Right cardiac atrium (tissue), 5 donors: ENCODE measurements at regions not wholly inside any gene's neighbourhood (a gene's known extent, or its start where the extent isn't known, plus 50 kb on each side); places are given as distances from the start of the nearest gene placed in this dataset.

Experiments
- ATAC-seq, 2 donors: fragments of 200-7000 bp; cut with Tn5 transposase; one replicate each; pipeline versions ENCODE4 v1.8.0 to v1.9.1; 2020; ENCODE audit warnings: moderate library complexity in 2 of 2, mild to moderate bottlenecking in 1 of 2
- DNase-seq, 3 donors: peaks; one replicate each; pipeline ENCODE4 v3.0.0-alpha.2; 2020
- H3K27ac ChIP-seq: one replicate; pipeline ENCODE4 v1.5.1; 2013; ENCODE audit warnings: mild to moderate bottlenecking, low read length, control low read depth, moderate library complexity
- H3K27me3 ChIP-seq: one replicate; pipeline ENCODE4 v1.6.1; 2013; ENCODE audit not compliant: control insufficient read depth, insufficient read depth
- H3K4me1 ChIP-seq: one replicate; pipeline ENCODE4 v1.6.1; 2013; ENCODE audit warnings: low read length; ENCODE audit not compliant: control insufficient read depth, insufficient read depth
- H3K4me3 ChIP-seq: one replicate; pipeline ENCODE4 v1.5.1; 2013; ENCODE audit warnings: low read length, control low read depth
- H3K9me3 ChIP-seq: one replicate; pipeline ENCODE4 v1.6.1; 2013; ENCODE audit warnings: low read length; ENCODE audit not compliant: control insufficient read depth
- WGBS: extraction: QIAGEN DNeasy Blood & Tissue Kit; methylation state at CpG from one replicate; pipeline ENCODE4 v1.1.7; 2013; 5-methylcytosine and 5-hydroxymethylcytosine counted together
- intact Hi-C, 4 donors: fragments of 100-400 bp; cut with DNase I; formaldehyde crosslinking; loops; one replicate each; pipeline versions ENCODE4 v1.11.0 to v1.14.0; 2022 to 2023
- donor health status: healthy with polysubstance abuse.
- donor health status: DM: no; HTN: yes; CAD: no.
- donor health status: DM: no; HTN: no; CAD: no.
- donor health status: DM: no; HTN: yes; CAD: no; lungs with severe emphysema.
- donor health status: DM: yes; HTN: yes; CAD: no.

DNA sequence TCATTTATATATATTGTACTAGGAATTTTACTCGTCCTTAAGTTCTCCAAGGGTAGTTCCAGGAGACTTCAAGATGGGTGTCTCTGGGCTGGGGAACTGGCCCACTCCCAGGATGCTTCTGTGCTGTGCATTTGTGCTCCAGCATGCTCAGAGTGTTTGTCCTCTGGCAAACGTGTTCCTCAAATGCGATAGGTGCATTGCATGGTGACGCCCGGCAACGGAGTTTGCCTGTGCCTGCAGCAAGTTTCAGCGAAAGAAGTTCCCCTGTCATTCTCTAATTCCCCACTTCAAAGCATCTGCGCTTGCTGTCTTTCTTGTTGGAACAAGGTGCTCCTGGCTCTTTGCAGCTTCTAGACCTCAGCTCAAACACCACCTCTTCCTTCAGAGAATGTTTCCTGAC lies 465.1 kb downstream of the GALR1 start:
- Histone ChIP-seq H3K4me3 (no peak overlapping the region), H3K9me3 (no peaks in the 10 kb centered on the region), H3K27ac (no peak overlapping the region), H3K4me1 (no peaks in the 10 kb centered on the region), H3K27me3 (no peaks in the 10 kb centered on the region)
- no peak for ATAC-seq
- WGBS, result 77% methylated on average over 8 of the region's 8 CpGs
- DNase-seq, result no peak
- intact Hi-C loops, result no loop called here

DNA sequence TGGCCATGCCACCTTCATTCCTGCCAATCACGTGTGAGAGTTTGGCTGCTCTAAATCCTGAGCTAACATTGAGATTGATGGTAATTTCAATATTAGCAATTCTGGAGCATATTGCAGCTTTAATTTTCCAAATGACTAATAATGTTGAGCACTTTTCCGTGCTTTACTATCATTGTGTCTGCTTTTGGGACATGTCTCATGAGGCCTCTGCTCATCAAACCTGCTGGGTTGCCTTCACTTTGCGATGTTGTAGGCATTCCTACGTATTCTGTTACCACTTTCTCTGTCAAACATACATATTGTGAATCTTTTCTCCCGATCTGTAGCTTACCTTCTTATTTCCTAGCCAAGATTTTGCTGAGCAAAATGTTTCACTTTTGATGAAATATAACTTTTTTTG lies 466.6 kb downstream of the GALR1 start:
- intact Hi-C loops, result no loop called here
- no peak for ATAC-seq
- Histone ChIP-seq H3K27me3 (no peaks in the 10 kb centered on the region), H3K4me3 (no peak overlapping the region), H3K27ac (no peak overlapping the region), H3K4me1 (no peaks in the 10 kb centered on the region), H3K9me3 (no peaks in the 10 kb centered on the region)
- no peak for DNase-seq
- 55% methylated on average over 5 of the region's 5 CpGs for WGBS

DNA sequence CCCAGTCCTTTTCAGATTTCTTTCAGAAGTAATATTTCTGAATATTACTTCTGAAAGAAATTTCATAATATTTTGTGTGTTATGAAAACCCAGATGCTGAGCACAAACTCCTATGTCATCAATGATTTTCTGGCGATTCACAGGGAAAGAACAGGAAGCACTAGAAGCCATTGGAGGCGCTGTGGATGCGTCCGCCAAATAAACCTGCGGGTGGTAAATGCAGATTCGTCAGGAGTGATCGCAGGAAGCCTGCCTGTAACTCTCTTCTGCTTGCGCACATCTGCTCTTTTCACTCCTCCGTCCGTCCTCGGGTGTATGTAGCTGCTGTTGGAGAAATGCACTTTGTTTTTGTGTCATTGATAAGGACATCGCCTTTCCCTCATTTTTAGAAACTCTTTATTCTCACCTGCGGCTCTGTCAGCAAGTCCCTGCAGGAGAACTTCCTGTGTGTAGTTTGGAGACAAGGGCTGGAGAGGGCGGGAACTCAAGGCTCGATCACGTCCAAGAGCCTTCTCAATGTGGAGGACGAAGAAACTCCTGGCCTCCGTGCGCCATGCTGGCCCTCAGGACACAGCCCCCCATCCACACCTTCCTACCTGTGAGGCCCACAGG lies 483.8 kb downstream of the GALR1 start:
- WGBS, result 85% methylated on average over 19 of the region's 19 CpGs
- intact Hi-C loops, result no loop called here
- H3K27me3 ChIP-seq, result no peaks in the 10 kb centered on the region
- H3K9me3 ChIP-seq, result no peaks in the 10 kb centered on the region
- H3K27ac ChIP-seq, result no peak overlapping the region
- H3K4me1 ChIP-seq, result no peaks in the 10 kb centered on the region
- ATAC-seq, result no peak
- no peak overlapping the region for H3K4me3 ChIP-seq
- no peak for DNase-seq

DNA sequence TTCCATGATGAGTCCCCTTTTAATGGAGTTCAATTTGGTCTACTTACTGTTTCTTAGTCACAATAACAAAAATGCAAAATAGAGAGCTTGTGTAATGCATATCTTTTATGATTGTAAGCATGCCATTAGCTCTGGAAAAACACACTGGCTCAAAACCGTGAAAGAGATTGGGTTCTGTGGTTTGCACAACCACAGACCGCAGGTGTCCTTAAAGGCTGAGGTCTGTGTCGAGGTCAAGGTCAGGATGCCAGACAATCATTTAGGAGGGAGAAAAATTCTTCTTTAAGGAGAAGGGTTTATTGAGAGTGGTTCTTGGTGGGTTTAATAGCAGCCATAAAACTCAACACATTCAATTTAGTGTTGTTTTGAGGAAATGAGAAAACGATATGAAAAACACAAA lies 487.2 kb downstream of the GALR1 start:
- intact Hi-C loops, result no loop called here
- DNase-seq (no peak), ATAC-seq (no peak)
- H3K27ac ChIP-seq, result no peak overlapping the region
- no peaks in the 10 kb centered on the region for H3K4me1 ChIP-seq
- WGBS, result 72% methylated on average over 4 of the region's 4 CpGs
- H3K9me3 ChIP-seq, result no peaks in the 10 kb centered on the region
- H3K4me3 ChIP-seq, result no peak overlapping the region
- H3K27me3 ChIP-seq, result no peaks in the 10 kb centered on the region

DNA sequence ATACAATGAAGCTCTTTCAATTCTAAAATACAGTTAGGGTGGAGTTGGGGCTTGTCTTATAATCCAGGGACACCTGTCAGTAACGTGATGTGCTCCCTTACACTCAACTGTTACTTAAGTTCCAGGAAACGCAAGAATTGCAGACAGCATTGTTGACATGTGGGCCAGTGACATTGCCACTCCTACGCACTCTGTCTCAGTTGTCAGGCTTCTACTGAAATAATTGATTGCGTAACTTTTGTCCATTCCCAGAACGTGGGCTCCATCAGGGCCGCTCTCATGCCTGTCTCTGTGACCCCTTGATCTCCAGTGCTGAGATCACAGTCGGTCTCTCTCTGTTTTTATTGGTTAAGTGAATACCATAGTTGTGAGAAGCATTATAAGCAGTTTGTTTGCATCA lies 487.8 kb downstream of the GALR1 start:
- no peak overlapping the region for H3K27ac ChIP-seq
- no peak overlapping the region for H3K4me3 ChIP-seq
- no peaks in the 10 kb centered on the region for H3K4me1 ChIP-seq
- intact Hi-C loops, result no loop called here
- H3K27me3 ChIP-seq, result no peaks in the 10 kb centered on the region
- ATAC-seq (no peak), DNase-seq (no peak)
- 61% methylated on average over 7 of the region's 7 CpGs for WGBS
- no peaks in the 10 kb centered on the region for H3K9me3 ChIP-seq

DNA sequence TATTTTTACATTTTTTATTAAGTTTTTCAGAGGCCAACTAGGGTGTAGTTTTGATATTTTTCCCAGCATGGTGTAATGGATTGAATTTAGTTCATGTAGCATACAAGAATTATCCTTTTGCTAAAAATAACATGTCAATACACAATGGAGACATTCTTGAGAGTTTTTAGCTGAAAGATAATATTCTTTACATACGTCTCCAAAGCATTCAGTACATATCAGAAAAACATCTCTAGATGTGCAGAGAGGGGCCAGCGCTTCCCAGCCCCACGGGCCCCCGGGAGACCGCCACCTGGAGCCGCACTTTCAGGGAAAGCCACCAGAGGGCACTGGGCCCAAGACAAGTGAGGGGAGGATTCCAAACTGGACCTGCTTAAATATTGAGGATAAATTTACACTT lies 499.4 kb downstream of the GALR1 start:
- 18% methylated on average over 6 of the region's 6 CpGs for WGBS
- ATAC-seq (no peak), DNase-seq (peak in 1 of 3 donors; percentile 50)
- H3K27ac ChIP-seq, result no peak overlapping the region
- no peaks in the 10 kb centered on the region for H3K27me3 ChIP-seq
- no peaks in the 10 kb centered on the region for H3K4me1 ChIP-seq
- intact Hi-C loops, result no loop called here
- no peak overlapping the region for H3K4me3 ChIP-seq
- H3K9me3 ChIP-seq, result no peaks in the 10 kb centered on the region

DNA sequence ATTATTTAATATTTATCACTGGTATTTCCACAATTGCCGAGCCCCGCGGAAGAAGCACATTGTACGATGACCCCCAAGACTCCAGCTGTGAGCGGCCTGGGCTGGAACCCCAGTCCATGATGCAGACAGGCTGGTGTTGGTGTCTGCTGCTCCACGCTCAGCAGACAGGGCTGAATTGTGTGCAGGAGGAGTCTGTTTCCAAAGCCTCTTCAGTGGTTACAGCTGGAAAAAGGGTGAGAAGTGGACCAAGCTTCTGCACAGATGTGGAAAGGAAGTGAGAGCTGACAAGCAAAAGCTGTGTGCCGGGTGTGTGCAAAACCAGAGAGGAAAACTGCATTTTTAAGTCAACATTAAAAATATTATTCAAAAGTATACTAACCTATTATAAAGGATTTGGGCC lies 500.4 kb downstream of the GALR1 start:
- ATAC-seq (no peak), DNase-seq (no peak)
- Histone ChIP-seq H3K4me3 (no peak overlapping the region), H3K27me3 (no peaks in the 10 kb centered on the region), H3K9me3 (no peaks in the 10 kb centered on the region), H3K27ac (no peak overlapping the region), H3K4me1 (no peaks in the 10 kb centered on the region)
- WGBS, result 73% methylated on average over 7 of the region's 7 CpGs
- intact Hi-C loops, result no loop called here

DNA sequence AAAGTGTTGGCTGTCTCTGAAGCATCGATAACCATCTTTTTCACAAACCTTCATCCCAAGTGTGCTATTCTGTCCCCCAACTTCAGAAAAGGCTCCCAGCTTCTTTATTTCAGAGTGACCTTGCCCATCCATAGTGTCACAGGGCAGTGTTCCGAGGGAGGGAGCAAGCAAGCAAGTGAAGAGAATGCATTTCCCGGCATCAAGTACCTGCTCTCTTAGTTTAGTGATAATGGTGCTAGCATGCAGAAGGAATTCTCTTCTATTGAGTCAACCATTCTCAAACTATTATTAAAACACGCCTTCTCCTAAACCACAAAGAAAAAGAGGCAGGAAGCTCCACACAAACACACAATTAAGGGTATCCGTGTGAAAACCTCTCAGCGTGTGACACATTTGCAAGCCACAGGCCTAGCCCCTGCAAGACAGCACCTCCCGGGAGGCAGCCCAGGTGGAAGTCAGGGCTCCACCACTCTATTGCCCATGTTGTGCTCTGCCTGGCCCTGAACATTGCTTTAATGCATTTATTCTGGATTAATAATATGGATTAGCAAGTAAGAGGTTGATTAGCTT lies 504.9 kb downstream of the GALR1 start:
- no peak for DNase-seq
- Histone ChIP-seq H3K27me3 (no peaks in the 10 kb centered on the region), H3K9me3 (no peaks in the 10 kb centered on the region), H3K4me1 (no peaks in the 10 kb centered on the region), H3K27ac (no peak overlapping the region), H3K4me3 (no peak overlapping the region)
- 40% methylated on average over 7 of the region's 7 CpGs for WGBS
- ATAC-seq, result no peak
- intact Hi-C loops, result no loop called here

DNA sequence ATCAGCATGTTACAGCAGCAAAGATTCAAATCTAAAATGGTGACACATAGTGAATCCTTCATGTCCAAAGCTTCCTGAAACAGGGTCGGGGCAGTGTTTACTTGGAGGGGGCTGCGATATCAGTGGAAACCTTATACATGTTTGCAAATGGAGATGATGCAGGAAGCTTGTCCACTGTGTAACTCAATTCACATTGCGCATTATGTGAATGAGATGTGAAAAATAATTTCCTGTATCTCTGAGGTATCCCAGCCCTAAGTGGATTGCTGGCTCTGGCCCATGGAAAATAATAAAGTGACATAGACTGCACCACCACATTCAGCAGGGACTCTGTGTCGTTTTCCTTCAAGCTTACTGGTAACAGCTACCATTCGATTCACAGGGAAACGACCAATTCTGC lies 505.5 kb downstream of the GALR1 start:
- no peak for DNase-seq
- no peaks in the 10 kb centered on the region for H3K9me3 ChIP-seq
- intact Hi-C loops, result no loop called here
- H3K4me1 ChIP-seq, result no peaks in the 10 kb centered on the region
- H3K27ac ChIP-seq, result no peak overlapping the region
- no peak for ATAC-seq
- H3K4me3 ChIP-seq, result no peak overlapping the region
- H3K27me3 ChIP-seq, result no peaks in the 10 kb centered on the region
- WGBS, result 64% methylated on average over 6 of the region's 6 CpGs

DNA sequence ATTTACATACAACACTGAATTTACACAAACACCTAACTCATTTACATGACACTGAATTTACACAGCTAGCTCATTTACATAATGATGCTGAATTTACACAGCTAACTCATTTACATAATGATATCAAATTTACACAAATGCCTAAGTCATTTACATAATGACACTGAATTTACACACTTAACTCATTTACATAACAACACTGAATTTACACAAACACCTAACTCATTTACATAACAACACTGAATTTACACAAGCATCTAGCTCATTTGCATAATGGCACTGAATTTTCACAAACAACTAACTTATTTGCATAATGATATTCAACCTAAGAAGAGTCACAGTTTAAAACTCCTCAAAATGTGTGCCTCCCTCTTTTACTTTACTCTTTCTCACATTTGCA lies 511.7 kb downstream of the GALR1 start:
- peaks cover 3% of the 10 kb centered on the region for H3K27me3 ChIP-seq
- no peaks in the 10 kb centered on the region for H3K9me3 ChIP-seq
- intact Hi-C loops, result no loop called here

DNA sequence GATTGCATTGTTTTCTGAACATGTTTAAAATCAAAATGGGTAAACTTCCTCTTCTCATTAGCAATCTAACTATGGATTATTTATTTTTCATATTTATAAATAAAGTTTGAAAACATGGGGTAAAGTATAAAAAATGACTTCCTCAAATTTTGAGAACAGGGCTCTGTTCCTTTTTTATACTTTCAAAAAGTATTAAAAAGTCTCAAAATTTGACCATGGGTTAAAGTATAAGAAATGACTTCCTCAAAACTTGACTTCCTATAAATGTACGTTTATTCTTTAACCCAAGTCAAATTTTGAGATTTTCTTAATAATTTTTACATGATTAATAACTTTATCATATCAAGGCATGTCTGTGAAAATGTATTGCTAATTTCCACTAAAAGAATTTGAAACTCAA lies 512.4 kb downstream of the GALR1 start:
- Histone ChIP-seq H3K27ac (no peak overlapping the region), H3K4me3 (no peak overlapping the region), H3K27me3 (peaks cover 3% of the 10 kb centered on the region), H3K4me1 (no peaks in the 10 kb centered on the region), H3K9me3 (no peaks in the 10 kb centered on the region)
- 65% methylated on average over 1 of the region's 1 CpG for WGBS
- ATAC-seq, result no peak
- intact Hi-C loops, result no loop called here
- DNase-seq, result no peak

More for the DNA sequence above, 511.7 kb downstream of the GALR1 start:
- no peak overlapping the region for H3K4me3 ChIP-seq
- no peak for ATAC-seq
- H3K4me1 ChIP-seq, result no peaks in the 10 kb centered on the region
- DNase-seq, result no peak
- no peak overlapping the region for H3K27ac ChIP-seq

DNA sequence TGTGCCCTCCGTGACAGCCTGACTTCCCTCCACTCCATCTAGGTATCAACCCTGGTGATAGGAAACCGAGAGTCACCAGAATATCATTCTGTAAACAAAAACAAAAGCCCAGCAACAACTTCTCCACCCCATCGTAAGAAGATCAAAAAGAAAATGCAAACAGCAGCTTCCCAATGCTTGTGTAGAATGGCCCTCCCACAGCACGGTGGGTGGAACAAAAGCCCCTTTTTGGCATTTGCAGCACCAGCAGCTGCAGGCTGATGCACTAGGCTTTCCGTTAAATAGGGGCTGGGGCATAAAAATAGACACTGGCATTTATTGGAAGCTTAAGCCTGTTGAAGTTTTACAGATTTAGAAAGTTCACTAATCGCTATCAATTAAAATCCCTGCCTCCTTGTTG lies 513.0 kb downstream of the GALR1 start:
- intact Hi-C loops, result no loop called here
- Histone ChIP-seq H3K9me3 (no peaks in the 10 kb centered on the region), H3K4me1 (no peaks in the 10 kb centered on the region)

More for the DNA sequence above, 513.0 kb downstream of the GALR1 start:
- Histone ChIP-seq H3K27ac (no peak overlapping the region), H3K27me3 (peaks cover 3% of the 10 kb centered on the region), H3K4me3 (no peak overlapping the region)
- WGBS, result 16% methylated on average over 6 of the region's 6 CpGs
- DNase-seq (no peak), ATAC-seq (no peak)
